Fibroblast of skin of scalp (primary cell): ENCODE measurements at regions not wholly inside any gene's neighbourhood (a gene's known extent, or its start where the extent isn't known, plus 50 kb on each side); places are given as distances from the start of the nearest gene placed in this dataset.

Experiments
- DNase-seq: peaks from one replicate; pipeline ENCODE4 v3.0.0-alpha.2; 2013

- DNase-seq: peak; percentile 26
Measured at GRCh38 chr12:29051221-29051620, 97.9 kb upstream of the FAR2 start.

- no peak for DNase-seq
Measured at GRCh38 chr12:29053567-29053966, 95.5 kb upstream of the FAR2 start.

- DNase-seq: no peak
Measured at GRCh38 chr12:29054858-29055663, 94.0 kb upstream of the FAR2 start.

- peak; percentile 60 for DNase-seq
Measured at GRCh38 chr12:29066011-29066588, 83.0 kb upstream of the FAR2 start.

GRCh38 chr12:29067430-29067829 lies 81.6 kb upstream of the FAR2 start:
- no peak for DNase-seq

- DNase-seq: no peak
Measured at GRCh38 chr12:29070309-29070708, 78.8 kb upstream of the FAR2 start.

GRCh38 chr12:29071099-29071498 lies 78.0 kb upstream of the FAR2 start:
- no peak for DNase-seq

- DNase-seq: peak; percentile 39
Measured at GRCh38 chr12:29072631-29073030, 76.4 kb upstream of the FAR2 start.

- peak; percentile 67 for DNase-seq
Measured at GRCh38 chr12:29073631-29074239, 75.3 kb upstream of the FAR2 start.

- peak; percentile 11 for DNase-seq
Measured at GRCh38 chr12:29081101-29081500, 68.0 kb upstream of the FAR2 start.

GRCh38 chr12:29082522-29082921 lies 66.6 kb upstream of the FAR2 start:
- DNase-seq: peak; percentile 12

- DNase-seq: no peak
Measured at GRCh38 chr12:29086325-29087271, 62.5 kb upstream of the FAR2 start.

- DNase-seq: peak; percentile 43
Measured at GRCh38 chr12:29088611-29089219, 60.4 kb upstream of the FAR2 start.
